Osteocyte (in vitro differentiated cells): ENCODE measurements at regions not wholly inside any gene's neighbourhood (a gene's known extent, or its start where the extent isn't known, plus 50 kb on each side); places are given as distances from the start of the nearest gene placed in this dataset.

Experiments
- DNase-seq: peaks from one replicate; pipeline ENCODE4 v3.0.0; 2021; ENCODE audit warnings: mixed read lengths; ENCODE audit not compliant: unreplicated experiment; ENCODE audit errors: extremely low spot score
- H3K27ac Mint-ChIP-seq: one replicate; pipeline ENCODE4 v1.8.0; 2021; ENCODE audit warnings: mild to moderate bottlenecking, mixed read lengths; ENCODE audit not compliant: unreplicated experiment
- H3K27me3 Mint-ChIP-seq: one replicate; pipeline ENCODE4 v1.8.0; 2021; ENCODE audit warnings: mixed read lengths; ENCODE audit not compliant: unreplicated experiment
- H3K36me3 Mint-ChIP-seq: one replicate; pipeline ENCODE4 v1.8.0; 2021; ENCODE audit warnings: mixed read lengths; ENCODE audit not compliant: unreplicated experiment
- H3K4me1 Mint-ChIP-seq: one replicate; pipeline ENCODE4 v1.8.0; 2021; ENCODE audit warnings: mixed read lengths; ENCODE audit not compliant: unreplicated experiment
- H3K4me3 Mint-ChIP-seq: one replicate; pipeline ENCODE4 v1.8.0; 2021; ENCODE audit warnings: mild to moderate bottlenecking, moderate library complexity, mixed read lengths; ENCODE audit not compliant: unreplicated experiment
- H3K9me3 Mint-ChIP-seq: one replicate; pipeline ENCODE4 v1.8.0; 2021; ENCODE audit warnings: mixed read lengths; ENCODE audit not compliant: unreplicated experiment
- CTCF ChIP-seq: fragments of 200-600 bp; sonication (generic); IDR thresholded peaks from 2 replicates; pipeline ENCODE4 v1.5.0; 2021; ENCODE audit warnings: antibody characterized with exemption, mild to moderate bottlenecking, moderate library complexity

GRCh38 chrX:11960031-11960430 lies 178.2 kb upstream of the FRMPD4 start:
- Mint-ChIP-seq H3K27me3 (no peaks in the 10 kb centered on the region), H3K4me3 (no peak overlapping the region), H3K4me1 (no peaks in the 10 kb centered on the region), H3K36me3 (no peaks in the 10 kb centered on the region), H3K27ac (no peak overlapping the region), H3K9me3 (no peaks in the 10 kb centered on the region)
- TF ChIP-seq CTCF, result no peak
- DNase-seq, result no peak

DNA sequence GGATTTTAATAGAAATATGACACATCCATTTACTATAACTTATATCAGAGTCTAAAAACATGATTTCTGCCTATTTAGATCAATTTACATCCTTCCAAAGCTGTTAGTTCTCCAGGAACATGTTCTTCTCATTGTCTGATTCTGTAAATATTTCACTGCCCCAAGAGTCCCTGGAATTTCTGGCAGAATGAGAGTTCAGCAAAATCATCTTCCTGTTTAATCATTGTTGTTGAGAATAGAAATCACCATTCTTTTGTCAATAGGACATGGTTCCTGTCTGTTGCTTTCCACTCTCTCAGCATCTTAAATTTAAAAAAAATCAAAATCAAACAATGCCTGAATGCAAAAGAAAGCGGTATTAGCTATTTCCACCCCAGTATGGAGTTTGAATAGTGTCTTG lies 172.8 kb upstream of the FRMPD4 start:
- no peak for TF ChIP-seq CTCF

GRCh38 chrX:11967986-11968869 lies 170.0 kb upstream of the FRMPD4 start:
- no peaks in the 10 kb centered on the region for H3K36me3 Mint-ChIP-seq
- TF ChIP-seq CTCF, result no peak
- no peaks in the 10 kb centered on the region for H3K9me3 Mint-ChIP-seq
- no peak overlapping the region for H3K4me3 Mint-ChIP-seq
- H3K27me3 Mint-ChIP-seq, result no peaks in the 10 kb centered on the region
- no peak overlapping the region for H3K27ac Mint-ChIP-seq
- no peaks in the 10 kb centered on the region for H3K4me1 Mint-ChIP-seq
- DNase-seq, result no peak

More for the DNA sequence above, 172.8 kb upstream of the FRMPD4 start:
- H3K27me3 Mint-ChIP-seq, result no peaks in the 10 kb centered on the region
- no peaks in the 10 kb centered on the region for H3K4me1 Mint-ChIP-seq
- no peaks in the 10 kb centered on the region for H3K9me3 Mint-ChIP-seq
- no peak for DNase-seq
- H3K27ac Mint-ChIP-seq, result no peak overlapping the region
- no peaks in the 10 kb centered on the region for H3K36me3 Mint-ChIP-seq
- no peak overlapping the region for H3K4me3 Mint-ChIP-seq

DNA sequence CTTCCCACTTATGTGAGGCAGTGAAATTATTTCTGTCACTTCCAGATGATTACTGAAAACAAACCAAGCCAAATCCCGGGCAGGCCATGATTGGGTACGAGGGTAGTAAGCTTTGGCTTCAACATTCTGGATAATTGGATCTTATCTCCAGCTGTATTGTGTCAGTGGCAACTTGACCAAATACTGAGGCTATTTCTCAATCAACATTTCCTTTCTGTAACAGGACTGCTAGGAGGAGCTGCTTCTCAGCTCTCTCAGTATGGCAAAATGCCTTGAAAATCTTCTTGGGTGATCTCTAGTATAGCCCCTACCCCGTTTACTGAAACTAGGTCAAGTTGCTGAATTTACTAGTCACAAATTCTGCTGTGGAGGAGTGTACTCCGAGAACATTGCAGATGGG lies 169.3 kb upstream of the FRMPD4 start:
- Mint-ChIP-seq H3K27ac (no peak overlapping the region), H3K4me3 (no peak overlapping the region), H3K36me3 (no peaks in the 10 kb centered on the region), H3K9me3 (no peaks in the 10 kb centered on the region), H3K4me1 (no peaks in the 10 kb centered on the region), H3K27me3 (no peaks in the 10 kb centered on the region)
- no peak for TF ChIP-seq CTCF
- DNase-seq, result no peak

- TF ChIP-seq CTCF, result no peak
- Mint-ChIP-seq H3K4me3 (no peak overlapping the region), H3K9me3 (no peaks in the 10 kb centered on the region), H3K4me1 (no peaks in the 10 kb centered on the region), H3K27ac (no peak overlapping the region), H3K36me3 (no peaks in the 10 kb centered on the region), H3K27me3 (peaks cover 4% of the 10 kb centered on the region)
- DNase-seq, result no peak
Observed at GRCh38 chrX:11970578-11971359, 167.5 kb upstream of the FRMPD4 start.
